ENCODE measurements at regions not wholly inside any gene's neighbourhood (a gene's known extent, or its start where the extent isn't known, plus 50 kb on each side); places are given as distances from the start of the nearest gene placed in this dataset.

DNA sequence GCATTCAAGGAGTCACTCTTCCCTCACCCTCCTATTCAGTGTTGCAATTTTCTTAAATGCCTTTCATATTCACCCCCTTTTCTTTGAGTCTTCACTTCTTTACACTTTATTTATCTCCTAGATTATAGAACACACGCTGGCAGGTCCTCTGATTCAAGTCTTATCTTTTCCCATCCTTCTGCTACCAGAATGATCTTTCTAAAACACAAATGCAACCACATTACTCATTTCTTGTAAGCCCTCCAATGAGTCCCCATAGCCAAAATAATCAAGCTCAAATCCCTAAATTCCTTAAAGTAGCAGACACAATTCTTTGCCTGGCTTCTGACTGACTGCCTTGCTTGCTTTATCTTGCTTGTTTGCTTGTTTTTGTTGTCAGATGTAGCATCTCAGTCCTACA, 920.0 kb downstream of the TFAP2A start:
- POLR2A ChIA-PET, result no interaction called here
- no peak overlapping the region for H3K27ac ChIP-seq (ENCODE audit: extremely low read length, insufficient read depth, low read length)
- no peak for ATAC-seq
- H3K36me3 ChIP-seq (replicated peaks in 1 of 2; ENCODE audit: control insufficient read depth in 1 of 2, insufficient read depth in 2 of 2, low read length in 2 of 2), result no peaks in the 10 kb centered on the region
- H3K4me3 ChIP-seq (replicated peaks in 1 of 3; ENCODE audit: insufficient read depth in 1 of 3, low read depth in 2 of 3, low read length in 3 of 3), result no peak overlapping the region
- FAIRE-seq, result no peak
- WGBS (ENCODE audit: low lambda C conversion rate), result 2% methylated on average over 1 of the region's 1 CpG
- CTCF ChIA-PET (ENCODE audit: low intra/inter-chr PET ratio, low total read pairs), result no interaction called here
- no peak overlapping the region for H3K4me2 ChIP-seq (ENCODE audit: low read depth, low read length)
- H3K4me1 ChIP-seq (ENCODE audit: insufficient read depth, low read length), result no peaks in the 10 kb centered on the region
- no TSS peak for BruUV-seq (replicated peaks)
- TF ChIP-seq ZFY (CRISPR knock-in tag; IDR thresholded peaks at IDR 0.05) (no peak), HNRNPLL (IDR thresholded peaks at IDR 0.05; ENCODE audit: low read depth, low read length, poor library complexity, severe bottlenecking) (no peak), TAF15 (IDR thresholded peaks at IDR 0.05; ENCODE audit: low read depth, low read length, poor library complexity, severe bottlenecking) (no peak), PPARG (CRISPR knock-in tag; conservative IDR thresholded peaks at IDR 0.05) (no peak), DNMT1 (CRISPR knock-in tag; IDR thresholded peaks at IDR 0.05) (no peak), ZNF660 (CRISPR knock-in tag; IDR thresholded peaks at IDR 0.05; ENCODE audit: borderline replicate concordance, low read depth) (no peak), BHLHE40 (IDR thresholded peaks at IDR 0.05; ENCODE audit: low read length) (no peak), NFATC3 (CRISPR knock-in tag; IDR thresholded peaks at IDR 0.05) (no peak), SALL1 (CRISPR knock-in tag; IDR thresholded peaks at IDR 0.05) (no peak), FIP1L1 (IDR thresholded peaks at IDR 0.05; ENCODE audit: borderline replicate concordance, insufficient read depth, low read depth, low read length) (no peak), YEATS2 (CRISPR knock-in tag; IDR thresholded peaks at IDR 0.05; ENCODE audit: borderline replicate concordance) (no peak), CHD2 (IDR thresholded peaks at IDR 0.05; ENCODE audit: low read depth, low read length) (no peak), CEBPB (IDR thresholded peaks at IDR 0.05; ENCODE audit: borderline replicate concordance, low read depth, low read length) (no peak)
- TF ChIP-seq, protein P1, sequence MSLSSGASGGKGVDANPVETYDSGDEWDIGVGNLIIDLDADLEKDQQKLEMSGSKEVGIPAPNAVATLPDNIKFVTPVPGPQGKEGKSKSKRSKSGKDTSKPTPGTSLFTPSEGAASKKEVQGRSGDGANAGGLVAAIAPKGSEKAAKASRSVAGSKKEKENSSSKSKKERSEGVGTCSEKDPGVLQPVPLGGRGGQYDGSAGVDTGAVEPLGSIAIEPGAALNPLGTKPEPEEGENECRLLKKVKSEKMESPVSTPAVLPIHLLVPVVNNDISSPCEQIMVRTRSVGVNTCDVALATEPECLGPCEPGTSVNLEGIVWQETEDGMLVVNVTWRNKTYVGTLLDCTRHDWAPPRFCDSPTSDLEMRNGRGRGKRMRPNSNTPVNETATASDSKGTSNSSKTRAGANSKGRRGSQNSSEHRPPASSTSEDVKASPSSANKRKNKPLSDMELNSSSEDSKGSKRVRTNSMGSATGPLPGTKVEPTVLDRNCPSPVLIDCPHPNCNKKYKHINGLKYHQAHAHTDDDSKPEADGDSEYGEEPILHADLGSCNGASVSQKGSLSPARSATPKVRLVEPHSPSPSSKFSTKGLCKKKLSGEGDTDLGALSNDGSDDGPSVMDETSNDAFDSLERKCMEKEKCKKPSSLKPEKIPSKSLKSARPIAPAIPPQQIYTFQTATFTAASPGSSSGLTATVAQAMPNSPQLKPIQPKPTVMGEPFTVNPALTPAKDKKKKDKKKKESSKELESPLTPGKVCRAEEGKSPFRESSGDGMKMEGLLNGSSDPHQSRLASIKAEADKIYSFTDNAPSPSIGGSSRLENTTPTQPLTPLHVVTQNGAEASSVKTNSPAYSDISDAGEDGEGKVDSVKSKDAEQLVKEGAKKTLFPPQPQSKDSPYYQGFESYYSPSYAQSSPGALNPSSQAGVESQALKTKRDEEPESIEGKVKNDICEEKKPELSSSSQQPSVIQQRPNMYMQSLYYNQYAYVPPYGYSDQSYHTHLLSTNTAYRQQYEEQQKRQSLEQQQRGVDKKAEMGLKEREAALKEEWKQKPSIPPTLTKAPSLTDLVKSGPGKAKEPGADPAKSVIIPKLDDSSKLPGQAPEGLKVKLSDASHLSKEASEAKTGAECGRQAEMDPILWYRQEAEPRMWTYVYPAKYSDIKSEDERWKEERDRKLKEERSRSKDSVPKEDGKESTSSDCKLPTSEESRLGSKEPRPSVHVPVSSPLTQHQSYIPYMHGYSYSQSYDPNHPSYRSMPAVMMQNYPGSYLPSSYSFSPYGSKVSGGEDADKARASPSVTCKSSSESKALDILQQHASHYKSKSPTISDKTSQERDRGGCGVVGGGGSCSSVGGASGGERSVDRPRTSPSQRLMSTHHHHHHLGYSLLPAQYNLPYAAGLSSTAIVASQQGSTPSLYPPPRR (CRISPR knock-in tag; IDR thresholded peaks at IDR 0.05; ENCODE audit: borderline replicate concordance), result no peak
- TF ChIP-seq, protein P2, sequence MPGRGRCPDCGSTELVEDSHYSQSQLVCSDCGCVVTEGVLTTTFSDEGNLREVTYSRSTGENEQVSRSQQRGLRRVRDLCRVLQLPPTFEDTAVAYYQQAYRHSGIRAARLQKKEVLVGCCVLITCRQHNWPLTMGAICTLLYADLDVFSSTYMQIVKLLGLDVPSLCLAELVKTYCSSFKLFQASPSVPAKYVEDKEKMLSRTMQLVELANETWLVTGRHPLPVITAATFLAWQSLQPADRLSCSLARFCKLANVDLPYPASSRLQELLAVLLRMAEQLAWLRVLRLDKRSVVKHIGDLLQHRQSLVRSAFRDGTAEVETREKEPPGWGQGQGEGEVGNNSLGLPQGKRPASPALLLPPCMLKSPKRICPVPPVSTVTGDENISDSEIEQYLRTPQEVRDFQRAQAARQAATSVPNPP (CRISPR knock-in tag; IDR thresholded peaks at IDR 0.05), result no peak
- no peak overlapping the region for H2AFZ ChIP-seq (ENCODE audit: low read length)
- no peaks in the 10 kb centered on the region for H3K79me2 ChIP-seq (ENCODE audit: insufficient read depth, low read length)
- H3K9ac ChIP-seq (ENCODE audit: insufficient read depth, low read depth, low read length), result no peak overlapping the region
- peaks cover 29% of the 10 kb centered on the region for H3K9me3 ChIP-seq (ENCODE audit: low read length)
- H3K27me3 ChIP-seq (ENCODE audit: control insufficient read depth in 1 of 2, insufficient read depth in 2 of 2, low read length in 2 of 2), result no peaks in the 10 kb centered on the region
- H4K20me1 ChIP-seq (ENCODE audit: insufficient read depth, low read length), result no peaks in the 10 kb centered on the region
- intact Hi-C loops (cut with micrococcal nuclease; ENCODE audit: unreplicated experiment), result no loop called here
- in situ Hi-C loops (cut with HindIII; ENCODE audit: extremely low pct_ligation_motif_present, low pct_unique_long_range_greater_than_20kb), result no loop called here
- DNase-seq (ENCODE audit: low spot score), result no peak

All from HepG2 (cell line).